ENCODE measurements at regions not wholly inside any gene's neighbourhood (a gene's known extent, or its start where the extent isn't known, plus 50 kb on each side); places are given as distances from the start of the nearest gene placed in this dataset.
"Not testable (repeated sequence)": the region's sequence is repeated elsewhere in the genome, so short reads cannot be mapped to it uniquely, and the experiment has no call there.

- DNase-seq (ENCODE audit: low spot score), result no peak
Observed at GRCh38 chr7:138374119-138374693, 85.9 kb upstream of the TRIM24 start.

GRCh38 chr7:138377306-138377705 is 82.8 kb upstream of the TRIM24 start:
- DNase-seq (ENCODE audit: low spot score), result no peak

- no peak for DNase-seq (ENCODE audit: low spot score)
Observed at GRCh38 chr7:138378741-138379559, 81.1 kb upstream of the TRIM24 start.

- no peak for DNase-seq (ENCODE audit: low spot score)
Observed at GRCh38 chr7:138382862-138383565, 77.0 kb upstream of the TRIM24 start.

GRCh38 chr7:138386821-138387220 is 73.2 kb upstream of the TRIM24 start:
- no peak for DNase-seq (ENCODE audit: low spot score)

- DNase-seq (ENCODE audit: low spot score), result no peak
Observed at GRCh38 chr7:138387755-138388475, 72.1 kb upstream of the TRIM24 start.

GRCh38 chr7:138388673-138389491 is 71.2 kb upstream of the TRIM24 start:
- no peak for DNase-seq (ENCODE audit: low spot score)

- DNase-seq (ENCODE audit: low spot score), result no peak
Observed at GRCh38 chr7:138395763-138396162, 64.3 kb upstream of the TRIM24 start.

GRCh38 chr7:138396251-138397070 is 63.6 kb upstream of the TRIM24 start:
- DNase-seq (ENCODE audit: low spot score), result no peak

GRCh38 chr7:138397071-138397433 is 63.0 kb upstream of the TRIM24 start:
- not testable (repeated sequence) for DNase-seq (ENCODE audit: low spot score)

- DNase-seq (ENCODE audit: low spot score), result no peak
Observed at GRCh38 chr7:138398857-138399256, 61.2 kb upstream of the TRIM24 start.

GRCh38 chr7:138400400-138400886 is 59.6 kb upstream of the TRIM24 start:
- no peak for DNase-seq (ENCODE audit: low spot score)

GRCh38 chr7:138402749-138403148 is 57.3 kb upstream of the TRIM24 start:
- no peak for DNase-seq (ENCODE audit: low spot score)

- DNase-seq (ENCODE audit: low spot score), result no peak
Observed at GRCh38 chr7:138405496-138405895, 54.6 kb upstream of the TRIM24 start.

- DNase-seq (ENCODE audit: low spot score), result no peak
Observed at GRCh38 chr7:138407792-138408191, 52.3 kb upstream of the TRIM24 start.
